GM21390 (cell line): ENCODE measurements at regions not wholly inside any gene's neighbourhood (a gene's known extent, or its start where the extent isn't known, plus 50 kb on each side); places are given as distances from the start of the nearest gene placed in this dataset.
"Not testable (repeated sequence)": the region's sequence is repeated elsewhere in the genome, so short reads cannot be mapped to it uniquely, and the experiment has no call there.

ENCODE experiments used
- ATAC-seq: cut with Tn5 transposase; IDR thresholded peaks from one replicate; pipeline ENCODE4 v1.9.1; 2021; ENCODE audit not compliant: unreplicated experiment

GRCh38 chr10:33040436-33040835 lies 82.4 kb upstream of the ITGB1 start:
- ATAC-seq: no peak

DNA sequence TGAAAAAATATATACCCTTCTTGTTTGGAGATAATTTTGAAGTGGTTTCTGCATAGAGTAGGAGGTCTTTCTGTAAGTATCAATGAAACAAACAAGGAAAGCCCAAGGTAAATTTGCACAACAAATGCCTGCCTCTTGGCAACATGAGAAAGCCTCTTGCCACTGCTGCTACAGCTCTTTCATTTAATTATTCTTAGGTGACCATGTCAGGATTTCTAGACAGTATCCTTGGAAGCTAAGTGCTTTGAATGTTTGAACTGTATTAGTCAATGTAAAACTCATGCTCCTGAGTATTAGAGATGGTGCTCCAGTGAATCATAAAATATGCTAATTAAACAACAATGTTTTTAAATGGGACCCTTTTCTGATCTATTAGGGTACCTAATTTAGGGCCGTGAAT lies 81.2 kb upstream of the ITGB1 start:
- no peak for ATAC-seq

DNA sequence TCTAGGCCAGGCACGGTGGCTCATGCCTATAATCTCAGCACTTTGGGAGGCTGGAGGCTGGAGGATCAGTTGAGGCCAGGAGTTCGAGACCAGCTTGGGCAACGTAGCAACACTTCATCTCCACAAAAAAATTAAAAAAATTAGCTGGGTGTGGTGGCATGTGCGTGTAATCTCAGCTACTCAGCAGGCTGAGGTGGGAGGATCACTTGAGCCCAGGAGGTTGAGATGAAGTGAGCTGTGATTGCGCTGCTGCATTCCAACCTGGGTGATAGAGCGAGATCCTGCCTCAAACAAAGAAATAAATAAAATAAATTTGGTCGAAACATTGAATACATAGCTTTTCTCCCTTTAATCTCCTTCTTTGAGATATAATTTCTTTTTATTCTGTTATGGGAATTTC lies 80.6 kb upstream of the ITGB1 start:
- ATAC-seq: no peak

- no peak for ATAC-seq
Measured at GRCh38 chr10:33037726-33038125, 79.7 kb upstream of the ITGB1 start.

GRCh38 chr10:33036670-33037069 lies 78.6 kb upstream of the ITGB1 start:
- ATAC-seq: no peak

GRCh38 chr10:33035411-33035810 lies 77.4 kb upstream of the ITGB1 start:
- ATAC-seq: no peak

DNA sequence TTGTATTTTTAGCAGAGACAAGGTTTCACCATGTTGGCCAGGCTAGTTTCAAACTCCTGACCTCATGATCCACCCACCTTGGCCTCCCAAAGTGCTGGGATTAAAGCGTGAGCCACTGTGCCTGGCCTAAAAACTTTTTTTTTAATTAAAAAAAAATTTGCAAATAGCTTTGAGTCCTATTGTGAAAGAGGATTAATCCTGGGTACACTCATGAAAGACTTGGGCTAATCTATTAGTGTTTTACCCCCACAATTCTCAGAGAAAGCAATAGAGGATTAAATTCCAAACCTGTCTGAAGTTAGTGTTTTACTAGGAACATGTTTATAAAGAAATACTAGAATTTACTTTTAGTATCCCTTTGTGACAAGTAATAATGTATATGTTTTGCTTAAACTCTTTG lies 76.9 kb upstream of the ITGB1 start:
- ATAC-seq: no peak

DNA sequence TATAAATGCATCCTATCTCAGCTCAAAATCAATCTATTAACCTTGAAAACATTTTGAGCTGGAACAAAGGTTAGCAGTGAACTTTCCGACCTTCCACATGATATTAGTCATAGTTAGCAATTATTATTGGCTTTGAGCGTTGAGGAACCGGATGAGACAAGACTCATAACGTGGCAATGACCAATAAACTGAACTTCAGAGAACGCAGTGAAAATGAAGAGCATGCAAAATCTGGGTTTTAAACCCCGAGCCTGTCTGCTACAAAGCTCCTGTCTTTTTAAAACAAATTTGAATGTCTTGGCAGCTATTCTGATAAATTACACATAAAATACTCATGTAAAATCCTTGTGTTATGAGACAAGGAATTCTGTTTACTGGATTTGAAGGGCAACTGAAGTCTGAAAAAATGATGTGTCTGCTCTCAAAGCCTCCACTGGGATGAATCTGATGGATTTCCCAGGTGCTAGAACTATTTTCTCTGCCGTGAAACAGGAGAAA lies 74.7 kb upstream of the ITGB1 start:
- no peak for ATAC-seq

GRCh38 chr10:33031815-33032653 lies 74.0 kb upstream of the ITGB1 start:
- no peak for ATAC-seq

DNA sequence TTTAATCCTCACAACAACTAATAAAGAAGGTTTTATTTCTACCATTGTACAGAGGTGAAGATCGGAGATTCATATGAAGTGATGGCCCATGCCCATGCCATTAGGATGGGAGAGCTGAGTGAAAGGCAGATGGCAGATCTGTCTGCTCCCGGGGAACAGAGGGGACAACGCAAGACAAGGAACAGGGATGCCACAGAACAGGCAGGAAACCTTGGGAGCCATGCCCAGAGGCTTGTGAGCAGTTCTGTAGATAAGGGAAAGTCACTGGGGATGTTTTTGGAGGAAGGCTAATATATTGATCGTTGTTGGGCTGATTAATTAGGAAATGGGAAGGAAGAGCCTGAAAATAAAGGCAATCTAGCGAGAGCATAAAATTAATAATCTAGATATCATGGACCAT lies 73.1 kb upstream of the ITGB1 start:
- no peak for ATAC-seq

- ATAC-seq: not testable (repeated sequence)
Measured at GRCh38 chr10:33028515-33028914, 70.5 kb upstream of the ITGB1 start.

- ATAC-seq: no peak
Measured at GRCh38 chr10:33027088-33027487, 69.1 kb upstream of the ITGB1 start.

GRCh38 chr10:33026422-33026821 lies 68.4 kb upstream of the ITGB1 start:
- no peak for ATAC-seq

DNA sequence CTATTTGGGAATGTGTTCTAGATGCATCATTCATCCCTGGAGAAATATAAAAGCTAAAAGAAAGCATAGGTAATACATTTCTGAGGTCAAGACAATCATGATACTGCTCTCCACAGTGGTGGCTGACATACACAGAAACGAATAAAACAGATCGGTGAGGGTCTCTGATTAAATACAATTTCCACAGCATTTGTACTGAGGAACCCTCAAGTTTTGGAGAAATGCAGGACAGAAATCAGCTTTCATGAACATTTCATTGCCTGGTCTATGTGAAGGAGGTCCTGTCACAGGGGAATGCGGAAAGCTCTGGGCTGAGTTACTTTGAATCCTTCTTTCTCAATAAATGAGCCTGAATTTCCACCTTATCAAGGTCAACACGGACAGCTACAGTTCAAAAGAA lies 67.9 kb upstream of the ITGB1 start:
- no peak for ATAC-seq

GRCh38 chr10:33025039-33025438 lies 67.0 kb upstream of the ITGB1 start:
- ATAC-seq: peak; percentile 94

DNA sequence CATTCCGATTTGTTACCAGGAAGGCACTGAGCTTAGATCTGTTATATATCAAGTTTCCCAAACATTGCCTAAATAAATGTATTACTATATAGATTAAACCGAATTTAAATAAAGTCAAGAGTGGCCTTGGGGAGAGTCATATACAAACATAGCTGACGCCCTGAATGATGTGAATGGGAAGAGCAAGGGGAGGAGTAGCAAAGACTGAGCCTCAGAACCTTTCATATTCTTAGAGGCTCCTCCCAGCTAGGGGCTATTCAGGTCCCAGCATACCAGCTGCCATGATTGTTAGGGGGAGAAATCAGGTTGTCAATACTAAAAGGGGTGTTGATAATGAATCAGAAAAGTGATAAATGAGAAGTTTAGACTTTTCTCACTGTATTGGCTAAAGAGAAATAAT lies 64.7 kb upstream of the ITGB1 start:
- no peak for ATAC-seq

- no peak for ATAC-seq
Measured at GRCh38 chr10:33022090-33022489, 64.1 kb upstream of the ITGB1 start.

- ATAC-seq: no peak
Measured at GRCh38 chr10:33016988-33017387, 59.0 kb upstream of the ITGB1 start.

DNA sequence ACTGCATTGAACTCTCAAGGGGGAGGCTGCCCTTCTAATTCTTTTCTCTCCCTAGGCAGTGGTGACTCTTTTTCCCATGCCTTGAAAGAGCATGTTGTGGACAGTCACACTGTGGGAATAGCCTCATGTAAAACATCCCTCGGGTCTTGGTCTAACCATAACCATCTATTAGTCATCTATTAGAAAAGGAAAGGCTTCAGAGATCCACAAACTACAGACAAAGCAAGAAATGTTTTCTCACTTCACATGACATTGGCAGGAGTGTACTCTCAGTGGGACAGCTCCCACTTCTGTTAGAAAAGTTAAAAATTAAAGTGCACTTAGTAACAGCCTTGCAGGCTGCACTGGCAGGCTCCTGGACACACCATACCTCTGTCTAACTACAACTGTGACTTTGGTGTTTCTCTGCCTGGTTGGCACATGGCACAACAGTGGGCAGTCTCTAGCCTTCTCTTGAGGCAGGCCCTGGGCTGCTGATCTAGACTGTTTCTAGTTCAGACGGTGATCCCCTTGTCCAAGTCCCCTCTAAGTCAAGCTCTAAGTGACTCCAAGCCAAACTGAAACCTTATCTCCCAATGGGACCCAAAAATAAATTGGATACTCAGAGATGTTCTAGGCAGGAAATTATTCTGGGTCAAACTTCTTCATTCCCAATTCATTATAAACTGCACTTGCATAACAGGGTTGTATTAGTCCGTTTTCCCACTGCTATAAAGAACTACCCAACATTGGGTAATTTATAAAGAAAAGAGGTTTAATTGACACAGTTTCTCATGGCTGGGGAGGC lies 57.9 kb upstream of the ITGB1 start:
- ATAC-seq: no peak

- ATAC-seq: not testable (repeated sequence)
Measured at GRCh38 chr10:33013331-33013730, 55.3 kb upstream of the ITGB1 start.

DNA sequence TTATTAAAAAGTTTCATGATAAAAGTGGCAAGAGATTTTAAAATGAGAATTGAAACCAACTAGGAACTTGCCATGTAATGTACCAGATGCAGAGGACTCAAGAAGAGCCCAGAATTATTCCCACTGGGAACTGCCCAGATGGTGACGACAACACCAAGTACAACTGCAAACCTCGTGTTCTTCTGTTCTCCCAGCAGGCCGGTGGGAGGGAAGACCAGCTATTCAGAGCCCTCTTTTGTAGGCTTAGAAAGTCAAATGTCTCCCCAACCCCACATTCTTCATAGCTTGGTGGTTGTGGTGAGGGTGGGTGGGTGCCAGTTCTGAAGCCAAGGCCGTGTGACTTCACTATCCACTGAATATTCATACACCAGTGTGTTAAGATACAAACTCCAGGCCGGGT lies 54.3 kb upstream of the ITGB1 start:
- no peak for ATAC-seq
